A673 (cell line): ENCODE measurements at regions not wholly inside any gene's neighbourhood (a gene's known extent, or its start where the extent isn't known, plus 50 kb on each side); places are given as distances from the start of the nearest gene placed in this dataset.

ENCODE experiments used
- BruUV-seq: library from RNA; stranded (reverse); fragments of 400-500 nt; replicated peaks from 2 replicates; lab custom pipeline; 2021; lab: Mats Ljungman, UMichigan
- CTCF ChIA-PET: fragments of 300-600 bp; sonication (Branson Sonifier 250); formaldehyde crosslinking; loops from one replicate; lab custom pipeline; 2022; ENCODE audit warnings: antibody characterized with exemption; lab: Charles Lee
- POLR2A ChIA-PET: fragments of 300-600 bp; sonication (Branson Sonifier 250); formaldehyde crosslinking; loops from one replicate; lab custom pipeline; 2022; ENCODE audit warnings: antibody characterized with exemption; ENCODE audit not compliant: low non-redundant PET; lab: Charles Lee
- DNase-seq: peaks from one replicate; pipeline ENCODE4 v3.0.0-alpha.2; 2015; ENCODE audit warnings: low spot score
- H3K27ac ChIP-seq: fragments of 200-600 bp; sonication (generic); 2 replicates; pipeline ENCODE4 v1.5.1; 2016; ENCODE audit warnings: mixed run types, low read depth, mild to moderate bottlenecking, mixed read lengths, antibody characterized with exemption, low read length; ENCODE audit not compliant: poor library complexity, severe bottlenecking
- H3K27me3 ChIP-seq: fragments of 200-600 bp; sonication (generic); replicated peaks from 2 replicates; pipeline ENCODE4 v1.6.1; 2017; ENCODE audit warnings: mixed run types, low read depth, mild to moderate bottlenecking, mixed read lengths, antibody characterized with exemption, low read length; ENCODE audit not compliant: insufficient read depth, poor library complexity
- H3K36me3 ChIP-seq: fragments of 200-600 bp; sonication (generic); 2 replicates; pipeline ENCODE4 v1.6.1; 2016; ENCODE audit warnings: mixed run types, mild to moderate bottlenecking, mixed read lengths, antibody characterized with exemption, low read length; ENCODE audit not compliant: insufficient read depth, poor library complexity, severe bottlenecking
- H3K4me1 ChIP-seq: fragments of 200-600 bp; sonication (generic); 2 replicates; pipeline ENCODE4 v1.6.1; 2017; ENCODE audit warnings: mixed run types, mild to moderate bottlenecking, mixed read lengths, antibody characterized with exemption, low read length; ENCODE audit not compliant: insufficient read depth, poor library complexity, severe bottlenecking
- H3K4me3 ChIP-seq: fragments of 200-600 bp; sonication (generic); 2 replicates; pipeline ENCODE4 v1.5.1; 2016; ENCODE audit warnings: low read depth, mixed run types, mild to moderate bottlenecking, mixed read lengths, low read length; ENCODE audit not compliant: poor library complexity, severe bottlenecking
- H3K9me3 ChIP-seq: fragments of 200-600 bp; sonication (generic); 2 replicates; pipeline ENCODE4 v1.6.1; 2016; ENCODE audit warnings: mixed run types, low read depth, mild to moderate bottlenecking, mixed read lengths, antibody characterized with exemption, low read length; ENCODE audit not compliant: poor library complexity, severe bottlenecking
- CTCF ChIP-seq: fragments of 300-800, 200-600 bp; sonication (generic); conservative IDR thresholded peaks from 2 replicates; pipeline ENCODE4 v1.5.1; 2017; ENCODE audit warnings: low read depth, mild to moderate bottlenecking, antibody characterized with exemption, low read length, moderate library complexity, mixed read lengths
- EZH2 ChIP-seq: fragments of 200-600 bp; sonication (generic); IDR thresholded peaks from 2 replicates; pipeline ENCODE4 v1.6.1; 2017; ENCODE audit warnings: borderline replicate concordance, low read depth, mild to moderate bottlenecking, mixed read lengths, antibody characterized with exemption, low read length; ENCODE audit not compliant: poor library complexity, severe bottlenecking
- intact Hi-C: fragments of 100-400 bp; cut with micrococcal nuclease; formaldehyde crosslinking; loops from one replicate; pipeline ENCODE4 v1.10.0; 2022; ENCODE audit not compliant: unreplicated experiment

- intact Hi-C loops, result no loop called here
These were observed 135.1 kb upstream of the PACRGL start for GRCh38 chr4:20565075-20565721.

DNA sequence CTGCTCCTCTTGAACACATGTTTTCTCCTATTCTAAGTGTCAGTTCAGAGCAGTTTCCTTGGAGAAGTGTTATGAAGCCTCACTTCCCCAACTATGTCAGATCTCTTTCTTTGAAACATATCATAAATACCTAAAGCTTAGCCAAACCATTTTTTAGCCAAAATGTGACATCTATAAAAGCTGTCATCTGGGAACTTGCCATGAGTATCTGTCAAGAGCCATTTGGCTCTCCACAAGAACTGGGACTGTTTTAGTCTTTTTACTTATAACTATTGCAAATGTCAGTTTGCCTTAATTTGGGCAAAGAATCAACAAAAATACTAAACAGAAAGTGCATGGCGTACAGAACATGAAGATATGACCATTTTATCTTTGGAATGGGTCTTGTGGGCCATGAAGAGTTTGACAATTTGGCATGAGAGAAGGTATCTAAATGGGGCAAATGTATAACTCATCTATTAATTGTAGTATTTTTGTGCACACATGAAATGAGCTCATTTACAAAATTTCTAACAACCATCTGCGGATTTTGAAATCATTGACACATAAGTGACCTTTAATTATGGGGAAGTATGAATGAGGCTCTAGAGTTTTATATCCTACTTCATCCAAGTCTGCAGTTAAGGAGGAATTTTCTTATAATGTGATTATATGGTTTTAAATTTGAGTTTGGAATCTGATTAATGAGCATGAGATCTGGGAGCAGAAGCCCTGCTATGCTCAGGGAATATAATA is 129.1 kb upstream of the PACRGL start:
- Histone ChIP-seq H3K4me1 (peaks cover 3% of the 10 kb centered on the region), H3K27me3 (no peaks in the 10 kb centered on the region), H3K27ac (no peak overlapping the region), H3K9me3 (no peaks in the 10 kb centered on the region), H3K4me3 (no peak overlapping the region), H3K36me3 (peaks cover 3% of the 10 kb centered on the region)
- DNase-seq, result no peak
- TF ChIP-seq CTCF (no peak), EZH2 (no peak)
- POLR2A ChIA-PET, result no interaction called here
- no TSS peak for BruUV-seq
- CTCF ChIA-PET, result no interaction called here
- intact Hi-C loops, result no loop called here

More at GRCh38 chr4:20565075-20565721, 135.1 kb upstream of the PACRGL start:
- BruUV-seq, result no TSS peak
- no peaks in the 10 kb centered on the region for H3K9me3 ChIP-seq
- H3K27me3 ChIP-seq, result no peaks in the 10 kb centered on the region
- peaks cover 9% of the 10 kb centered on the region for H3K4me1 ChIP-seq
- no peak overlapping the region for H3K4me3 ChIP-seq
- DNase-seq, result peak; percentile 62
- ChIA-PET CTCF (interaction anchor here (0.6 kb wide), 1 partner anchor 312 kb away, joined by 3 read pairs; no protein-coding TSS in a partner anchor), POLR2A (no interaction called here)
- TF ChIP-seq EZH2, result no peak
- TF ChIP-seq CTCF, result no peak
- H3K36me3 ChIP-seq, result peaks cover 3% of the 10 kb centered on the region
- H3K27ac ChIP-seq, result no peak overlapping the region

GRCh38 chr4:20572976-20573375 is 127.3 kb upstream of the PACRGL start:
- no peaks in the 10 kb centered on the region for H3K9me3 ChIP-seq
- CTCF ChIA-PET, result no interaction called here
- no peak overlapping the region for H3K27ac ChIP-seq
- no peaks in the 10 kb centered on the region for H3K27me3 ChIP-seq
- POLR2A ChIA-PET, result interaction anchor here (0.6 kb wide), 1 partner anchor 928 kb away, joined by 3 read pairs; no protein-coding TSS in a partner anchor
- no peak for DNase-seq
- H3K36me3 ChIP-seq, result no peaks in the 10 kb centered on the region
- intact Hi-C loops, result no loop called here
- H3K4me3 ChIP-seq, result no peak overlapping the region
- peaks cover 3% of the 10 kb centered on the region for H3K4me1 ChIP-seq
- BruUV-seq, result no TSS peak
- no peak for TF ChIP-seq EZH2
